Fibroblast of lung (primary cell): ENCODE measurements at regions not wholly inside any gene's neighbourhood (a gene's known extent, or its start where the extent isn't known, plus 50 kb on each side); places are given as distances from the start of the nearest gene placed in this dataset.

Experiments
- DNase-seq, 2 donors: peaks; one replicate each; pipeline versions ENCODE4 v3.0.0 to v3.0.0-alpha.2; 2010; ENCODE audit warnings: low read depth in 2 of 2
- H2AFZ ChIP-seq: 2 replicates; pipeline ENCODE4 v1.5.1; 2012; ENCODE audit warnings: low read length, control low read depth, inconsistent platforms
- H3K27ac ChIP-seq: 2 replicates; pipeline ENCODE4 v1.5.1; 2011; ENCODE audit warnings: low read length, control low read depth; ENCODE audit not compliant: insufficient read depth
- H3K27me3 ChIP-seq: 2 replicates; pipeline ENCODE4 v1.5.1; 2011; ENCODE audit warnings: mild to moderate bottlenecking, low read length; ENCODE audit not compliant: control insufficient read depth, insufficient read depth
- H3K36me3 ChIP-seq: 2 replicates; pipeline ENCODE4 v1.5.1; 2011; ENCODE audit warnings: low read length; ENCODE audit not compliant: control insufficient read depth, insufficient read depth
- H3K4me1 ChIP-seq: 2 replicates; pipeline ENCODE4 v1.5.1; 2011; ENCODE audit warnings: low read length; ENCODE audit not compliant: control insufficient read depth, insufficient read depth; ENCODE audit errors: extremely low read depth
- H3K4me2 ChIP-seq: 2 replicates; pipeline ENCODE4 v1.5.1; 2011; ENCODE audit warnings: low read length, control low read depth; ENCODE audit not compliant: insufficient read depth; ENCODE audit errors: extremely low read depth
- H3K4me3 ChIP-seq, 4 experiments: fragments of 200-600 bp in 1 of 4; sonication (generic) in 1 of 4; replicated peaks in 1 of 4; 2 replicates each; pipeline ENCODE4 v1.5.1; 2011 to 2016; ENCODE audit warnings: low read length in 4 of 4, low read depth in 3 of 4, mild to moderate bottlenecking in 3 of 4, control low read depth in 2 of 4, inconsistent platforms in 1 of 4, mixed read lengths in 1 of 4; ENCODE audit not compliant: insufficient read depth in 1 of 4; ENCODE audit errors: control extremely low read depth in 1 of 4
- H3K79me2 ChIP-seq: 2 replicates; pipeline ENCODE4 v1.5.1; 2012; ENCODE audit warnings: mild to moderate bottlenecking, low read length, inconsistent platforms; ENCODE audit not compliant: control insufficient read depth, insufficient read depth
- H3K9ac ChIP-seq: 2 replicates; pipeline ENCODE4 v1.5.1; 2011; ENCODE audit warnings: mild to moderate bottlenecking, low read length, control low read depth; ENCODE audit not compliant: insufficient read depth
- H3K9me3 ChIP-seq: 2 replicates; pipeline ENCODE4 v1.5.1; 2012; ENCODE audit warnings: low read depth, low read length; ENCODE audit not compliant: control insufficient read depth, insufficient read depth
- H4K20me1 ChIP-seq: 2 replicates; pipeline ENCODE4 v1.5.1; 2011; ENCODE audit warnings: low read length; ENCODE audit not compliant: control insufficient read depth, insufficient read depth; ENCODE audit errors: extremely low read depth
- CTCF ChIP-seq, 2 donors: IDR thresholded peaks in 1 of 2; conservative IDR thresholded peaks in 1 of 2; 1 replicate in 1 of 2; 2 replicates in 1 of 2; pipeline ENCODE4 v1.5.1; 2011 to 2012; ENCODE audit warnings: low read length in 2 of 2, control low read depth in 1 of 2, inconsistent platforms in 1 of 2, low read depth in 1 of 2, mild to moderate bottlenecking in 1 of 2
- EZH2 ChIP-seq: IDR thresholded peaks from 2 replicates; pipeline ENCODE4 v1.5.1; 2012; ENCODE audit warnings: low read length, control low read depth, mild to moderate bottlenecking; ENCODE audit errors: missing control alignments

GRCh38 chr2:7131261-7131660 lies 214.0 kb downstream of the RNF144A start:
- no peaks in the 10 kb centered on the region for H4K20me1 ChIP-seq
- no peak overlapping the region for H3K27ac ChIP-seq
- DNase-seq = no peak
- no peaks in the 10 kb centered on the region for H3K79me2 ChIP-seq
- H2AFZ ChIP-seq = no peak overlapping the region
- H3K36me3 ChIP-seq = no peaks in the 10 kb centered on the region
- TF ChIP-seq EZH2 (no peak), CTCF (conservative IDR thresholded peaks at IDR 0.05 in 1 of 2, IDR thresholded peaks at IDR 0.05 in 1 of 2; ENCODE audit: low read depth in 1 of 2, low read length in 2 of 2) (no peak)
- no peaks in the 10 kb centered on the region for H3K4me1 ChIP-seq
- H3K27me3 ChIP-seq = no peaks in the 10 kb centered on the region
- H3K4me2 ChIP-seq = no peak overlapping the region
- no peaks in the 10 kb centered on the region for H3K9me3 ChIP-seq
- H3K9ac ChIP-seq = no peak overlapping the region
- H3K4me3 ChIP-seq = no peak overlapping the region

GRCh38 chr2:7132753-7133152 lies 215.5 kb downstream of the RNF144A start:
- Histone ChIP-seq H2AFZ (no peak overlapping the region), H3K79me2 (no peaks in the 10 kb centered on the region), H3K4me2 (no peak overlapping the region), H3K27me3 (no peaks in the 10 kb centered on the region), H3K27ac (no peak overlapping the region), H3K4me1 (no peaks in the 10 kb centered on the region), H3K4me3 (no peak overlapping the region), H4K20me1 (no peaks in the 10 kb centered on the region), H3K36me3 (no peaks in the 10 kb centered on the region), H3K9me3 (no peaks in the 10 kb centered on the region), H3K9ac (no peak overlapping the region)
- DNase-seq = no peak
- no peak for TF ChIP-seq EZH2
- TF ChIP-seq CTCF (conservative IDR thresholded peaks at IDR 0.05 in 1 of 2, IDR thresholded peaks at IDR 0.05 in 1 of 2; ENCODE audit: low read depth in 1 of 2, low read length in 2 of 2) = no peak

GRCh38 chr2:7133521-7133920 lies 216.3 kb downstream of the RNF144A start:
- no peaks in the 10 kb centered on the region for H4K20me1 ChIP-seq
- H3K9me3 ChIP-seq = no peaks in the 10 kb centered on the region
- H3K9ac ChIP-seq = no peak overlapping the region
- DNase-seq = no peak
- no peak overlapping the region for H3K4me2 ChIP-seq
- H2AFZ ChIP-seq = no peak overlapping the region
- H3K4me3 ChIP-seq = no peak overlapping the region
- H3K36me3 ChIP-seq = no peaks in the 10 kb centered on the region
- H3K27me3 ChIP-seq = no peaks in the 10 kb centered on the region
- TF ChIP-seq CTCF (conservative IDR thresholded peaks at IDR 0.05 in 1 of 2, IDR thresholded peaks at IDR 0.05 in 1 of 2; ENCODE audit: low read depth in 1 of 2, low read length in 2 of 2) (peak in 1 of 2 donors; percentile 3), EZH2 (no peak)
- no peaks in the 10 kb centered on the region for H3K4me1 ChIP-seq
- no peaks in the 10 kb centered on the region for H3K79me2 ChIP-seq
- H3K27ac ChIP-seq = no peak overlapping the region
